ENCODE measurements at regions not wholly inside any gene's neighbourhood (a gene's known extent, or its start where the extent isn't known, plus 50 kb on each side); places are given as distances from the start of the nearest gene placed in this dataset.

- TF ChIP-seq YY1 (IDR thresholded peaks at IDR 0.05; ENCODE audit: insufficient read depth, insufficient read length) = no peak
- TF ChIP-seq ZNF274 (IDR thresholded peaks at IDR 0.05; ENCODE audit: low read depth, low read length) = no peak
These were observed 1251.0 kb upstream of the PCDH9 start for GRCh38 chr13:68481130-68481529.
